SK-N-DZ (cell line): ENCODE measurements at regions not wholly inside any gene's neighbourhood (a gene's known extent, or its start where the extent isn't known, plus 50 kb on each side); places are given as distances from the start of the nearest gene placed in this dataset.

Source experiments
- DNase-seq: peaks from one replicate; pipeline ENCODE4 v3.0.0-alpha.2; 2015; ENCODE audit warnings: low spot score

- no peak for DNase-seq
Measured at GRCh38 chr10:52440612-52441285, 126.7 kb downstream of the DKK1 start.

- no peak for DNase-seq
Measured at GRCh38 chr10:52442576-52442975, 128.5 kb downstream of the DKK1 start.

DNA sequence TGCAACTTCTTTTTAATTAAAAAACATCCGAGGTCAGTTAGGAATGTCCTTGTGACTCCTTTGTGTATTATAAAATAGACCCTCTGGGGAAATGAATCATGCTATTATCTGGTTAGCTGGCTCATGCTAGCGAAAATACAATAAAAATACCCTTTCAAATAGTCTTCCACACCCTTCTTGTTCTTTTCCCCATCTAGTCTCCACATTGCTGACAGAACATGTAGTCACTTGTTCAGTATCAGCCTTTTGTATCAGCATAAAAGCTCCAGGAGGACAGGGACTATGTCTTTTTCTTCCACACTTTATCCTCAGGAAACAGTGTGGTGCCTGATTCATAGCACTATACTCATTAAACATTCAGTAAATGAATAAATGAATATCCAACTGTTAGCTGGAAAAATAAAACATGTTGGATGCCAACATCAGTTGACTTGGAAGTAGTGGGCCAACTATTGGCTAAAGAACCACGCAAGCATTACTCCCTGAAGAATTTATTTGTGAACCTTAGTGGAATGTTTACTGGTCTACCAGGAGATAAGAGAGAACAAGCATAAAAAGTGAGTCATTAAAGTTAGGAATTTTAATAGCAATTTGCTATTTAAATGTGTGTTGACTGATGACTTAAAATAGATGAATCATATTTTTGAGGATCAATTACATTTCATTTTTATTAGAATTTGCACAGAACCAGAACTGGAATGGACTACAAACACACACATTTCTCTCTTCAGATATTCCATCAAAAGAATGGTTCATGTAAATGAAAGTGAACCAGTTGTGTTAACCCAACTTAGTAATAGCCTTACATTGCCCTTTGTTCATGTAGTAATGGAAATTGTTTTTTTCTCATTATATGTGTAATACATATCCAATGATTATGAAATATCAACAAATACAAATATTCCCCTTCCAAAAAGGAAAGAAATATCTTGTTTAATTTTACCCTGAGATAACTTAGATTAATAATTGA is 129.6 kb downstream of the DKK1 start:
- no peak for DNase-seq

GRCh38 chr10:52446391-52446790 is 132.3 kb downstream of the DKK1 start:
- no peak for DNase-seq

DNA sequence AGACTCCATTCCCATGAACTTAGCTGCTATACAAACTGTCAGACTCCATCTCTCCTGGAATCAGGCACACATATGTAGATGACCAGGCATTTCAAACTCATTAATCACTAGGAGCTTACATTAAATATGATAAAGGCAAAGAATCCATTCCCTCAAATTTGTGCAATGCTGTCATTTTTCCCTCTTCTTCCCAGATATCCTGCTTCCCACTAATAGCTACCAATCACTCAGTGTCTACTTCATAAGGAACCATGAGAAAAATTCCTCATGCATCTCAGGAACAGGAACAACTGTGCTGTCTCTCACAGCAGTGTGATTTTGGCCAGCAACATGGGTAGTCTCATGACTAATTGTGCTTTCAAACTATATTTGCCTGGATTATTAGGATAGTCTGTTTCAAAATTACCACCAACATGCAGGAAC is 133.9 kb downstream of the DKK1 start:
- no peak for DNase-seq

GRCh38 chr10:52450762-52451291 is 136.7 kb downstream of the DKK1 start:
- no peak for DNase-seq

- no peak for DNase-seq
Measured at GRCh38 chr10:52451817-52452216, 137.7 kb downstream of the DKK1 start.

GRCh38 chr10:52452600-52453493 is 138.8 kb downstream of the DKK1 start:
- no peak for DNase-seq

GRCh38 chr10:52453501-52453900 is 139.4 kb downstream of the DKK1 start:
- no peak for DNase-seq

GRCh38 chr10:52454491-52454890 is 140.4 kb downstream of the DKK1 start:
- no peak for DNase-seq

GRCh38 chr10:52455098-52455497 is 141.0 kb downstream of the DKK1 start:
- no peak for DNase-seq

GRCh38 chr10:52459097-52459496 is 145.0 kb downstream of the DKK1 start:
- no peak for DNase-seq

DNA sequence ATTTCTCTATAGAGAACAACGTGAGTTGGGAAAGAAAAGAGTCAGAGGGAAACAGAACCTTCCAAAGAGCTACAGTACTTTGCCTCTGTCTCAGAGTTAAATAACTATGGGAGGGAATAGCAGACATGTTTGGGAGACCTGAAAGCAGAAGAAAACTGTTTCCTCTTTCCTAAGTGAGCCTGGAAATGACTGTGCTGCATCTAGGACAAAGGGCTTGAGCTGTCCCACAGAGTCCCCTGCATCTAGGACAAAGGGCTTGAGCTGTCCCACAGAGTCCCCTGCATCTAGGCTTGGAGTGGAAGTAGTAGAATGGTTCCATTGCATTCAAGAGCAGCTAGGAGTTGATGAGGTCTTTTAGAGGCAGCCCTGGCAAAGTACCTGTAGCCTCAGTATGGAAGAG is 149.7 kb downstream of the DKK1 start:
- no peak for DNase-seq

GRCh38 chr10:52464368-52465124 is 150.5 kb downstream of the DKK1 start:
- no peak for DNase-seq

DNA sequence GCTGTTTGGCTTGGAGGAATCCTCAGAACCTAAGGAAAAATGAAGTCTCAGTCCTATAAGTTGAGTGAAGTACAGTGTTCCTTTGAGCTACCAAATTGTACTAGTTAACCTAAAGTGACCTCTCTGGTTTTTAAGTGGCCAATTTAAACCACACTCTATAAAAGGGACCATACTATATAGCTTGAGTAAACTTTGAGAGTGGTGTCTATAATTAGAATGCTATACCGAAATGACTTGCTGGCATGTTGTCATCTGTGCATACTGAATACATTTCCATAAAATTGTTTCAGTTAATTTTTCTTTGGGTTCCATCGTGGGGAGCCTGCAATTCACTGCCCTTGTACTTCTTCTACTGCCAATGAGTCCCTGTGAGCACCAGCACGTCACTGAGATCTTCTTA is 151.1 kb downstream of the DKK1 start:
- no peak for DNase-seq

DNA sequence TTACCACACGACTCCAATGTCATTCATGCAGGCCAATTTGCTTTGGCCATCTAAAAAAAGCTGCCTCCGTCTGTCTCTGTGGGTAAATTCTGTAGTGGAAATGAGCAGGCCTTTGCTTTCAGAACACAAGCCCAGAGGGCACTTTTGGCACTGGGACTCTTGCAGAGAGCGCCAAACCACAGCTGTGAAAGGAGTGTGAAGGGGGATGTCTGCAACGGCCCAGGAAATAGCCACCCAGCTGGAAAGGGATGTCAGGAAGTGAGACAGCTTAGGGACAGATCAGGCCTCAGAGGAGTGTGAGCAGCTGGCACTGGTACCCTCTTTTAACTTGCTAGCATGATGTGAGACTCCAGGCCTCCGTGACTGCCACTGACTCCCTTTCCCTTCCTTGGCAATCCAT is 152.4 kb downstream of the DKK1 start:
- DNase-seq: no peak

GRCh38 chr10:52469970-52470705 is 156.1 kb downstream of the DKK1 start:
- no peak for DNase-seq

DNA sequence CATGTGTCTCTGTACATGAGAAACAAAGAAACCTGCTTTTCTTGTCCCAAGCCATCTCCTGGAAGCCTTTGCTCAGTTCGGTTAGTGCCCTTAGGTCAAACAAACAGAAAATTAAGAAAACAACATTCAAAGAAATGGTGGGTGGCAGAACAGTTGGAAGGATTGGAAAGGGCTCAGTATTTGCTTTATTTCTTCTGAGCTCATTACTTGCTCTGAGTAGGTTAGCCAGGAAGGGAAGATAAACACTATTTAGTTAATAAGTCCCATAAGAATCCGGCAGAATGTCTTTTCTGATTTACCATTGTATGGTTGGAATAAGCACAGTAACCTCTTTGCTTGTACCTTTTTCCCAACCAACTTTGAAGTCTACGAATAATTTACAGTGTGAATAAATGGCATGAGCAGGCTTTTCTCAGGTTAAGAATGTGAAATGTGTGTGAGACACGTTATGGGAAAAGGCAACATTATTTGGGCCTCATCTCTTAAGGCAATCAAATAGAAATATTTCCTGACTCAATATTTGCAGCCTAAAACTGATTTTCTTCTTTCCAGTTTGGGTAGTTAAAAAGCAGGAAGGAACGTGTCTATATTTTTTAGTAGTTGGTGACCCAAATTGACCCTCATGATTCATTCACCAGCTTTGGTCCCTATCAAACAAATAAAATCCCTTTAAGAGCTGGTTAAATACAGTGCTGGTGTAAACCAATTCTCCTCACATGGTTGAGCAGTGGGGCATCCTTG is 158.5 kb downstream of the DKK1 start:
- no peak for DNase-seq

GRCh38 chr10:52474265-52474664 is 160.2 kb downstream of the DKK1 start:
- no peak for DNase-seq
